ENCODE measurements at regions not wholly inside any gene's neighbourhood (a gene's known extent, or its start where the extent isn't known, plus 50 kb on each side); places are given as distances from the start of the nearest gene placed in this dataset.

DNA sequence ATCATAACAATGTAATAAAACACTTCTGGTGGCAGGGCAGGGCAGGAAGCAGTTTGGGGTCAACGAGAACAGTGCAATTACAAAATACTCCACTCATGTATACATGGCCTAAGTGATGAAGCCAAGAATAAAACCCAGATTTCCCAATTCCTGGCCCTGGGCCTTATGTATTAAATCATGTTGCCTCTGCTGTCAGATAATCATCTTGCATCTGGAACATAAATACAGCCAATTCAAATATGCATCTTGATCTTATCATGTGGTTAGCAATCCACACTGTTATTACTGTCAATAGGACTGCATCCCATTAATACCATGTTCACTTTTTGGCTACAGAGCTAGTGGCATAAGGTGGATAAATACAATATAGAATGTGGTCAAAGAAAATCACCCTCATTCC lies 186.5 kb upstream of the SLC25A13 start:
- TF ChIP-seq, protein P1, sequence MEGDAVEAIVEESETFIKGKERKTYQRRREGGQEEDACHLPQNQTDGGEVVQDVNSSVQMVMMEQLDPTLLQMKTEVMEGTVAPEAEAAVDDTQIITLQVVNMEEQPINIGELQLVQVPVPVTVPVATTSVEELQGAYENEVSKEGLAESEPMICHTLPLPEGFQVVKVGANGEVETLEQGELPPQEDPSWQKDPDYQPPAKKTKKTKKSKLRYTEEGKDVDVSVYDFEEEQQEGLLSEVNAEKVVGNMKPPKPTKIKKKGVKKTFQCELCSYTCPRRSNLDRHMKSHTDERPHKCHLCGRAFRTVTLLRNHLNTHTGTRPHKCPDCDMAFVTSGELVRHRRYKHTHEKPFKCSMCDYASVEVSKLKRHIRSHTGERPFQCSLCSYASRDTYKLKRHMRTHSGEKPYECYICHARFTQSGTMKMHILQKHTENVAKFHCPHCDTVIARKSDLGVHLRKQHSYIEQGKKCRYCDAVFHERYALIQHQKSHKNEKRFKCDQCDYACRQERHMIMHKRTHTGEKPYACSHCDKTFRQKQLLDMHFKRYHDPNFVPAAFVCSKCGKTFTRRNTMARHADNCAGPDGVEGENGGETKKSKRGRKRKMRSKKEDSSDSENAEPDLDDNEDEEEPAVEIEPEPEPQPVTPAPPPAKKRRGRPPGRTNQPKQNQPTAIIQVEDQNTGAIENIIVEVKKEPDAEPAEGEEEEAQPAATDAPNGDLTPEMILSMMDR (IDR thresholded peaks at IDR 0.05; ENCODE audit: insufficient read depth, low read depth, low read length) = no peak
- no peak for TF ChIP-seq EZH2 (IDR thresholded peaks at IDR 0.05; ENCODE audit: insufficient read depth, low read length)

Data from astrocyte (in vitro differentiated cells and primary cell).